GM21423 (cell line): ENCODE measurements at regions not wholly inside any gene's neighbourhood (a gene's known extent, or its start where the extent isn't known, plus 50 kb on each side); places are given as distances from the start of the nearest gene placed in this dataset.

Experiments
- ATAC-seq: cut with Tn5 transposase; IDR thresholded peaks from one replicate; pipeline ENCODE4 v1.9.1; 2021; ENCODE audit warnings: mild to moderate bottlenecking, moderate library complexity; ENCODE audit not compliant: unreplicated experiment

- no peak for ATAC-seq
Measured at GRCh38 chr1:110816945-110817344, 56.0 kb upstream of the CD53 start.

DNA sequence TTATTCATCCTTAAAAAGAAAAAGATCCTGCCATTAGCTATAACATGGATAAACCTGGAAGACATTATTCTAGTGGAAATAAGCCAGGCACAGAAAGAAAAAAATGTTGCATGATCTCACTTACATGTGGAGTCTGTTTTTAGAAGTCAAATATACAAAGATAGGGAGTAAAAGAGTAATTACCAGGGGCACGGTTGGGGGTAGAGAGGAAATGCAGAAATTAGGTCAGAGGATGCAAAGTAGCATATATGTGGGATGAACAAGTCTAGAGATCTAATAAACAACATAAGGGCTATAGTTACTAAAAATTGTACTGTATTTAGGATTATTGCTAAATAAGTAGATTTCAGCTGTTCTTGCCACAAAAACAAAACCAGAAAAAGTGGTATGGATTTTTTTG lies 61.4 kb upstream of the CD53 start:
- ATAC-seq: no peak

DNA sequence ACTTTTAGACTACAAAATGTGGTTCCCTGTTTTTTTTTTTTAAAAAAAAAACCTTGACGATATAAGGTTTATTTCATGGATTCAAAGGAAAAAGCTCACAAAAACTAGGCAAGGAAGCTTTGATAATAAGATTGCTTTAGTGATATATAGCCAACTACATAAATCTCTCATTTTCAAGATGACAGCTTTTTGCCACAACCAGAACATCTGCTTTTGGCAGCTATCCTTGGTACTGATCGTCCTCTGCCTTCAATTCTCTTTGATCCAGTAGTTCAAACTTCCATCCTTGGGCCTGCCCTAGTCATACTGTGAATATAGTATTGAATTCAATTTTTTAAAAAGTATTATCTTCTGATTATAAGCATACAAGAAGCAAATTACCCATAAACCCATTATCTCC lies 72.9 kb upstream of the CD53 start:
- ATAC-seq: no peak

DNA sequence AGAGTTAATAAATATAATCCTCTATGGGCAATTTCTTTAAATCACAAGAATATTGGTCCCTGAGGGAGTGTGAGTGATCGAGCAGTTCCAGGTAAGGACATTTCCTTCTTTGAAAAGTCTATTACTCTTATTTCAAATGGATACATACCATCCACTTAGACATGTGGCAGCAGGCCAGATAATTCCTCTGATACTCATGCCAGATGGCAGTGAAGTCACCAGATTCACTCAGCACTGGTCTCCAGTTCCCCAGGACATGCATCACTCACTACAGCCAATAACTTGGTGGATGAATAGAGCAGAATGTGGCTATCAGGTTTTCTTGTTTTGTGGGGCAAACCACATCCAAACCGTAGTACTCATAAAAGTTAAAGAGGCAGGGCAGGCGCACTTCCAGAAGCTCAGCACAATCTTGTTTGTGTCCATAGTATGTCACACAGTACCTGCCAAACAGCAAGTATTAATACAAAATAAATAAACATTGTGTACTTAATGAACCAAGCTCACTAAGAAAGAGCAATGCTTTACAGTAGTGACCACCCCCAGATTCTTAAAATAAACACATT lies 74.2 kb upstream of the CD53 start:
- no peak for ATAC-seq

GRCh38 chr1:110788673-110789072 lies 84.3 kb upstream of the CD53 start:
- no peak for ATAC-seq

DNA sequence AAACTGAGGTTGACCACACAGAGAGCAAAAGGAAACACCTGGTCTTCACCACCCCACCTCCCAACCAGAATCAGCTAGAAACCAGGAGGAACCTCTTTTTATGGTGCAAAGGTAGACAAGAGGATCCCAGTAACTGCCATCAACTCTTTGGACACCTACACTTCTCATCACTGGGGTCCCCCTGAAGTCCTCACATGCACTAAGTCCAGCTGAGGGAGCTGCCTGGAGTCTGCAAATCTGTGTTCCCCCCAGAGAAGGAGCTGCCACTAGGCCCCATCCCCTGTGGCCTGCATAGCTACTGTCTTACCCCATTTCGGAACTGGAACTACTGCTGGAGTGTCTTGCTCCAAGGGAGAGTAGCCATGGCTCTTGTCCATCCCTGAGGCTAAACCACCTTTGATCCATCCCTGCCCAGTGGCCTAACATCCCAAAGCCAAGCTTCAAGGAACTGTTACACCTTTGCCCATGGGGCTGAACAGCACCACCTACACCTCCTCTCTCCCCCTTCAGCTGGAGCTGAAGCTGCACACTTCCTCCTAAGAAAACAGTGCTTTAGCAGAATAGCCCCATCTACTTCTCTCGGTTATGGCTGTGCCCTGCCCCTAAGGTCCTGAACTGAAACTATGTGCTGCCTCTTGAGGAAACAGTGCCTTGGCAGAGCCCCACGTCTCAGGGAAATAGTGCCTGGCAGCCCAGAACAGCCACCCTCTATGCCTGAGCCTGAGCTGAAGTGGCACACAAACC lies 85.4 kb upstream of the CD53 start:
- peak; percentile 76 for ATAC-seq

- peak; percentile 34 for ATAC-seq
Measured at GRCh38 chr1:110786802-110787327, 86.1 kb upstream of the CD53 start.

- ATAC-seq: no peak
Measured at GRCh38 chr1:110785612-110786011, 87.3 kb upstream of the CD53 start.

- no peak for ATAC-seq
Measured at GRCh38 chr1:110785055-110785454, 87.9 kb upstream of the CD53 start.

DNA sequence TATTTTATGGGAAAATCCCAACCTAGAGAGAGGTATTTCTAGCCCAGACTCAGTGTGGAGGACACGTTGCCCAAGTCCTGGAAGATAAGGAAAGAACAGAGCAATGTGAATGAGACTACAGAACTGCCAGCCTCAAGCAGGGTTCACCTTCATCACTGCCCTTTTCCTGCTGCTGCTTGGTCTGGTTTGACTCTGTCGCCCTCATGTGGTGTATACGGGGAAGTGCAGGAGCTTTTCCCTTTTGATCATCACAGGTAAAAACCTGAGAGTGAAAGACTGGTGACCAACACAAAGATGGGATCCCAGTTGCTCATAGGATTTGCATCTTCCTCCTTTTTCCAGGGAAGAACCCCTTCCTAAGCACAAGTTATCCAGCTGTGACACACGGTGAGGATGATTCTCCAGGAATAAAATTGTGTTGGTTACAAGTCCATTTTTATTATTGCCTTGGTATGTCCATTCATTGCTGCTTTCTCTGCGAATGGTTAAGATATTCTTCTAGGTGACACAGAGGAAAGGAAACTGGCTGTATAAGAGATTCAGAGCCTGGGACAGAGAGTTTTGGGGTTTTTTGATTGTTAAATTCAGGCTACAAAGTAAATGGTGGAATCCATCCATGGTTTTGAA lies 89.5 kb upstream of the CD53 start:
- no peak for ATAC-seq

GRCh38 chr1:110781525-110781924 lies 91.4 kb upstream of the CD53 start:
- no peak for ATAC-seq

- ATAC-seq: no peak
Measured at GRCh38 chr1:110780600-110781484, 92.1 kb upstream of the CD53 start.

DNA sequence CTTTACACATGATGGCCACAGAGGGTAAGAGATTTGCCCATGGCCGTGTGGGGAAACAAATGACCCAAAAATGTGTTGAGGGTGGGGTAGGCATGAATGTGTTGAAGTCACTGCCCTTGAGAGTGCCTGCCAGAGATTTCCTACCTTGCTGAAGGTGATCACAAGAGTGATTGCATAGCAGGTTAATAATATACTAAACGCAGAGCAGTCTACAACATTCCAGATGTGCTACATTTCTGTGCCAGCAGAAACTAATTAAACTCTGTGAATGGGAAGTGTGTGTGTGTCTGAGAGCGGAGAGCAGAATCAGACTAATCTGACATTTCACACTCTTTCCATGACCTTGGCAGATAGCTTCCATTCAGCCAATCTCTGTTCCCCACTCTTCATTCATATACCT lies 93.3 kb upstream of the CD53 start:
- no peak for ATAC-seq

DNA sequence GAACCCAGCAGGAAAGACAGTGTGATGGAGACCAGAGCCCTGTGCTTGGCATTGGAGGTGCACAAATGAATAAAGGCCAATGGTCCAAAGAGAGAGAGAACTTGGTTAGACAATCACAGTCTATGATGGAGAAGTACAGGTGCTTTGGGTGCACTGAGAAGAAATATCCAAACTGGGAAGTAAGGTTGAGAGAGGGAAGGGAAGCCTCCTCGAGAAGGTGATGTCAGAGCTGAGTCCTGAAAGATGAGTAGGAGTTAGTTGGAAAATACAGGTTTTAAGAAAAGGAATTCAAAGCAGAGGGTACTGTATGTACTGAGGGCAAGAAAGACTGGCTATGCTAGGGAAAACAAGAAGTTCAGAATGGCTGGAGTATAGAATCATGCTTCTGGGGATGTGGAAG lies 94.1 kb upstream of the CD53 start:
- ATAC-seq: no peak

DNA sequence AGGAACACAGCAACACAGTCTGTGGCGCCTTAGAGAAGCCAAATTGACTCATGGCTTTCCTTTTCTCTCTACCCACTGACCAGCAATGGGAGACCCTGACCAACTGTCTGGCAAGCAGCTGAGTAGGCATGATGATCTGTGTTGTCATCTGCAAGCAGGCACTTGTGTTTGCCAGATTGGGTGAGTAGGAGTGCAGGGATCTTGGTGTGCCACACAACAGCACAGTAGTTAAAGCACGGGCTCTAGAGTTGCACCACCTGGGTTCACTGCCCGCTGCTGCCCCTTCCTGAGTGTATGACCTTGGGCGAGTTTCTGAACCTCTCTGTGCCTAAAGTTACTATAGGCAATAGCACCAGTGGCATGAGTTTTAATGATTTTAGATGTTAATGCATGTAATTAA lies 95.7 kb upstream of the CD53 start:
- ATAC-seq: no peak

GRCh38 chr1:110774398-110774797 lies 98.5 kb upstream of the CD53 start:
- ATAC-seq: no peak

GRCh38 chr1:110773813-110774212 lies 99.1 kb upstream of the KCNA3 start:
- no peak for ATAC-seq

DNA sequence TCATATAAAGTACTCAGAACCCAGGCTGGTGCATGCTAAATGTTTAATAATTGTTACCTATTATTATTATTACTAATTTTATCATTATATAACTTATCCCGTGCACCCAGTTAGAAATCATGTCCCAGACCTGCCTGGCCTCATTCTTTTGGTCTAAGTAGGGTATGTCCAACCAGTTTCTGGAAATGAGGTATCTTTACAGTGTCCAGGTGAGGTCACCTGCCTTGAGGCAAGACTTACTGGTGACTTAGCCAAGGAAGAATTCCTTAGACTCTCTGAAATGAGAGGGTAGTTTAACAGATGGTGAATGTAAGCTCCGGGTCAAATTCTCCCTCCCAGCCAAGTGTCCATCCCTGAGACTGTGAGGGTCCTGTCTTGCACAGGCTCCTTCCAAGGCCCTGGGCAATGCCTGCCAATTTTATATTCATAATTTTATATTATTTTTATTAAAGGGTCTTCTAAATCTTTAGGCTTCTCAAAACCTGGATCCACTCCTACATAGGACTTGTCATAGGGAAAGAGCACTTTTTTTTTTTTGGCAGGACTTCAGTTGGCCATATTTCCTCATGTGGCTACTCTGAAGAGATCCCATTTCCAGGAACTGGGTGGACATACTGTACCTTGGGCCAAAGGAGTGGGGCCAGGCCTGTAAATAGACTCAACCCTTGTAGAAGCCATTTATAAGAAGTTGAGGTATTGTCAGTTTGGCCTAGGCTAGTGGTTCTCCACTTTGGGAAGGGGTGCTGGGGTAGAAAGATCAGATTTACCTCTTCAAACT lies 96.7 kb upstream of the KCNA3 start:
- ATAC-seq: no peak

DNA sequence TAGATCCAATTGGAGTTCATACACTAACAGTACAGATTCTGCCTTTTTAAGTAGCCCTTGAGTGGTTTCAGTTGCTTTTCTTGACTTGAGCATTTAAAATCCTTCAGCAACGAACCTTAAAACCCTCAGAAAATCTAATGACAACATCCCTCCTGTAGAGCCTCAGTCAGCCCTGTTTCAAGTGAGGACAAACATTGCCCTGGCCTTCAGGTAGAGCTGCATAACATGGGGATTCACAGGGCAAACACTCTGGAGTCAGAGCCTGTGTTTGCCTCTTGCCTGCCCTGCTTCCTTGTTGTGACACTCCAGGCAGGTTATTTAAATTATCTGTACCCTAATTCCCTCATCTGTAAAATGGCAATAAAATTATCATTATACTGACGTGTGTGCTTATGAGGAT lies 96.1 kb upstream of the KCNA3 start:
- ATAC-seq: no peak

DNA sequence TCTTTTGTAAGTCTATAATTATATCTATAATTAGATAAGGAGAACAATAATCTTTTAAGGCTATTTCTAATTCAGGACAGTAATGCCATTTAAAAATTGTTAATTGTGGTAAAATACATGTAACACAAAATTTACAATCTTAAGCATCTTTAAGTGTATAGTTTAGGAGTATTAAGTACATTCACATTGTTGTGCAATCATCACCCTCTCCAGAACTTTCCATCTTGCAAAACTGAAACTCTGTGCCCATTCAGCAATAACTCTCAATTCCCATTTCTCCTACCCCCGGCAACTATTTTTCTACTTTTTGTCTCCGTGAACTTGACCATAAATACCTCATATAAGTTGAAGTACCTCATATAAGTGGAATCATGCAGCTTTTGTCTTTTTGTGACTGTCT lies 93.9 kb upstream of the KCNA3 start:
- ATAC-seq: no peak

- ATAC-seq: no peak
Measured at GRCh38 chr1:110766336-110766647, 91.6 kb upstream of the KCNA3 start.
